ENCODE measurements at regions not wholly inside any gene's neighbourhood (a gene's known extent, or its start where the extent isn't known, plus 50 kb on each side); places are given as distances from the start of the nearest gene placed in this dataset.

- Histone ChIP-seq H3K27me3 (ENCODE audit: control insufficient read depth in 1 of 2, insufficient read depth in 2 of 2, low read length in 2 of 2) (no peaks in the 10 kb centered on the region), H3K36me3 (ENCODE audit: control insufficient read depth in 2 of 2, insufficient read depth in 2 of 2, low read length in 1 of 2) (no peaks in the 10 kb centered on the region), H3K4me1 (ENCODE audit: control insufficient read depth in 2 of 2, insufficient read depth in 2 of 2, low read length in 1 of 2) (no peaks in the 10 kb centered on the region), H3K27ac (ENCODE audit: low read depth in 2 of 2, low read length in 1 of 2) (no peak overlapping the region), H3K4me3 (ENCODE audit: low read depth in 1 of 2, low read length in 2 of 2) (no peak overlapping the region), H3K9me3 (ENCODE audit: control insufficient read depth in 2 of 2, insufficient read depth in 1 of 2, low read depth in 1 of 2, low read length in 1 of 2) (peaks cover 2 to 8% of the 10 kb centered on the region in 2 donors)
- 83 to 85% methylated on average over 4 of the region's 4 CpGs for WGBS, 2 donors
Measured at GRCh38 chr2:80863147-80863714, 558.7 kb upstream of the LRRTM1 start.

GRCh38 chr2:80858965-80859364, 554.4 kb upstream of the LRRTM1 start:
- H3K4me1 ChIP-seq (ENCODE audit: control insufficient read depth in 2 of 2, insufficient read depth in 2 of 2, low read length in 1 of 2) = no peaks in the 10 kb centered on the region
- no peaks in the 10 kb centered on the region for H3K27me3 ChIP-seq (ENCODE audit: control insufficient read depth in 1 of 2, insufficient read depth in 2 of 2, low read length in 2 of 2)
- 12 to 14% methylated on average over 1 of the region's 1 CpG for WGBS, 2 donors
- no peaks in the 10 kb centered on the region for H3K36me3 ChIP-seq (ENCODE audit: control insufficient read depth in 2 of 2, insufficient read depth in 2 of 2, low read length in 1 of 2)
- H3K9me3 ChIP-seq (ENCODE audit: control insufficient read depth in 2 of 2, insufficient read depth in 1 of 2, low read depth in 1 of 2, low read length in 1 of 2) = peaks cover under 1 to 7% of the 10 kb centered on the region in 2 donors
- H3K27ac ChIP-seq (ENCODE audit: low read depth in 2 of 2, low read length in 1 of 2) = no peak overlapping the region
- H3K4me3 ChIP-seq (ENCODE audit: low read depth in 1 of 2, low read length in 2 of 2) = no peak overlapping the region

- H3K9me3 ChIP-seq (ENCODE audit: control insufficient read depth in 2 of 2, insufficient read depth in 1 of 2, low read depth in 1 of 2, low read length in 1 of 2) = no peaks in the 10 kb centered on the region
- H3K27ac ChIP-seq (ENCODE audit: low read depth in 2 of 2, low read length in 1 of 2) = no peak overlapping the region
- H3K27me3 ChIP-seq (ENCODE audit: control insufficient read depth in 1 of 2, insufficient read depth in 2 of 2, low read length in 2 of 2) = no peaks in the 10 kb centered on the region
- H3K4me3 ChIP-seq (ENCODE audit: low read depth in 1 of 2, low read length in 2 of 2) = no peak overlapping the region
- no peaks in the 10 kb centered on the region for H3K4me1 ChIP-seq (ENCODE audit: control insufficient read depth in 2 of 2, insufficient read depth in 2 of 2, low read length in 1 of 2)
- no peaks in the 10 kb centered on the region for H3K36me3 ChIP-seq (ENCODE audit: control insufficient read depth in 2 of 2, insufficient read depth in 2 of 2, low read length in 1 of 2)
Measured at GRCh38 chr2:80856227-80856626, 551.7 kb upstream of the LRRTM1 start.

GRCh38 chr2:80854831-80855230, 550.3 kb upstream of the LRRTM1 start:
- Histone ChIP-seq H3K27ac (ENCODE audit: low read depth in 2 of 2, low read length in 1 of 2) (no peak overlapping the region), H3K27me3 (ENCODE audit: control insufficient read depth in 1 of 2, insufficient read depth in 2 of 2, low read length in 2 of 2) (no peaks in the 10 kb centered on the region)
- WGBS, 2 donors = 63 to 68% methylated on average over 1 of the region's 1 CpG

GRCh38 chr2:80852808-80853139, 548.2 kb upstream of the LRRTM1 start:
- Histone ChIP-seq H3K4me1 (ENCODE audit: control insufficient read depth in 2 of 2, insufficient read depth in 2 of 2, low read length in 1 of 2) (no peaks in the 10 kb centered on the region), H3K9me3 (ENCODE audit: control insufficient read depth in 2 of 2, insufficient read depth in 1 of 2, low read depth in 1 of 2, low read length in 1 of 2) (no peaks in the 10 kb centered on the region), H3K27ac (ENCODE audit: low read depth in 2 of 2, low read length in 1 of 2) (no peak overlapping the region), H3K4me3 (ENCODE audit: low read depth in 1 of 2, low read length in 2 of 2) (no peak overlapping the region), H3K36me3 (ENCODE audit: control insufficient read depth in 2 of 2, insufficient read depth in 2 of 2, low read length in 1 of 2) (no peaks in the 10 kb centered on the region), H3K27me3 (ENCODE audit: control insufficient read depth in 1 of 2, insufficient read depth in 2 of 2, low read length in 2 of 2) (no peaks in the 10 kb centered on the region)
- 43 to 45% methylated on average over 2 of the region's 2 CpGs for WGBS, 2 donors

More at GRCh38 chr2:80854831-80855230, 550.3 kb upstream of the LRRTM1 start:
- Histone ChIP-seq H3K4me3 (ENCODE audit: low read depth in 1 of 2, low read length in 2 of 2) (no peak overlapping the region), H3K9me3 (ENCODE audit: control insufficient read depth in 2 of 2, insufficient read depth in 1 of 2, low read depth in 1 of 2, low read length in 1 of 2) (no peaks in the 10 kb centered on the region), H3K36me3 (ENCODE audit: control insufficient read depth in 2 of 2, insufficient read depth in 2 of 2, low read length in 1 of 2) (no peaks in the 10 kb centered on the region), H3K4me1 (ENCODE audit: control insufficient read depth in 2 of 2, insufficient read depth in 2 of 2, low read length in 1 of 2) (no peaks in the 10 kb centered on the region)

GRCh38 chr2:80852079-80852807, 547.7 kb upstream of the LRRTM1 start:
- Histone ChIP-seq H3K36me3 (ENCODE audit: control insufficient read depth in 2 of 2, insufficient read depth in 2 of 2, low read length in 1 of 2) (no peaks in the 10 kb centered on the region), H3K27ac (ENCODE audit: low read depth in 2 of 2, low read length in 1 of 2) (no peak overlapping the region), H3K27me3 (ENCODE audit: control insufficient read depth in 1 of 2, insufficient read depth in 2 of 2, low read length in 2 of 2) (no peaks in the 10 kb centered on the region), H3K4me3 (ENCODE audit: low read depth in 1 of 2, low read length in 2 of 2) (no peak overlapping the region), H3K9me3 (ENCODE audit: control insufficient read depth in 2 of 2, insufficient read depth in 1 of 2, low read depth in 1 of 2, low read length in 1 of 2) (no peaks in the 10 kb centered on the region), H3K4me1 (ENCODE audit: control insufficient read depth in 2 of 2, insufficient read depth in 2 of 2, low read length in 1 of 2) (no peaks in the 10 kb centered on the region)
- WGBS, 2 donors = 70 to 71% methylated on average over 4 of the region's 4 CpGs

- H3K4me3 ChIP-seq (ENCODE audit: low read depth in 1 of 2, low read length in 2 of 2) = no peak overlapping the region
- no peaks in the 10 kb centered on the region for H3K36me3 ChIP-seq (ENCODE audit: control insufficient read depth in 2 of 2, insufficient read depth in 2 of 2, low read length in 1 of 2)
- WGBS, 2 donors = 81 to 86% methylated on average over 5 of the region's 5 CpGs
- no peaks in the 10 kb centered on the region for H3K9me3 ChIP-seq (ENCODE audit: control insufficient read depth in 2 of 2, insufficient read depth in 1 of 2, low read depth in 1 of 2, low read length in 1 of 2)
- H3K27ac ChIP-seq (ENCODE audit: low read depth in 2 of 2, low read length in 1 of 2) = no peak overlapping the region
- no peaks in the 10 kb centered on the region for H3K27me3 ChIP-seq (ENCODE audit: control insufficient read depth in 1 of 2, insufficient read depth in 2 of 2, low read length in 2 of 2)
- H3K4me1 ChIP-seq (ENCODE audit: control insufficient read depth in 2 of 2, insufficient read depth in 2 of 2, low read length in 1 of 2) = no peaks in the 10 kb centered on the region
Measured at GRCh38 chr2:80830891-80831290, 526.3 kb upstream of the LRRTM1 start.

- WGBS, 2 donors = 71 to 72% methylated on average over 4 of the region's 4 CpGs
- H3K4me1 ChIP-seq (ENCODE audit: control insufficient read depth in 2 of 2, insufficient read depth in 2 of 2, low read length in 1 of 2) = no peaks in the 10 kb centered on the region
- H3K4me3 ChIP-seq (ENCODE audit: low read depth in 1 of 2, low read length in 2 of 2) = no peak overlapping the region
- H3K36me3 ChIP-seq (ENCODE audit: control insufficient read depth in 2 of 2, insufficient read depth in 2 of 2, low read length in 1 of 2) = no peaks in the 10 kb centered on the region
- no peak overlapping the region for H3K27ac ChIP-seq (ENCODE audit: low read depth in 2 of 2, low read length in 1 of 2)
- no peaks in the 10 kb centered on the region for H3K27me3 ChIP-seq (ENCODE audit: control insufficient read depth in 1 of 2, insufficient read depth in 2 of 2, low read length in 2 of 2)
- H3K9me3 ChIP-seq (ENCODE audit: control insufficient read depth in 2 of 2, insufficient read depth in 1 of 2, low read depth in 1 of 2, low read length in 1 of 2) = peaks cover 0 to 4% of the 10 kb centered on the region in 2 donors
Measured at GRCh38 chr2:80822999-80823398, 518.4 kb upstream of the LRRTM1 start.

- no peak overlapping the region for H3K4me3 ChIP-seq (ENCODE audit: low read depth in 1 of 2, low read length in 2 of 2)
- no peaks in the 10 kb centered on the region for H3K36me3 ChIP-seq (ENCODE audit: control insufficient read depth in 2 of 2, insufficient read depth in 2 of 2, low read length in 1 of 2)
- WGBS, 2 donors = 63 to 67% methylated on average over 1 of the region's 1 CpG
- no peak overlapping the region for H3K27ac ChIP-seq (ENCODE audit: low read depth in 2 of 2, low read length in 1 of 2)
- no peaks in the 10 kb centered on the region for H3K4me1 ChIP-seq (ENCODE audit: control insufficient read depth in 2 of 2, insufficient read depth in 2 of 2, low read length in 1 of 2)
- no peaks in the 10 kb centered on the region for H3K27me3 ChIP-seq (ENCODE audit: control insufficient read depth in 1 of 2, insufficient read depth in 2 of 2, low read length in 2 of 2)
- peaks cover 0 to 7% of the 10 kb centered on the region in 2 donors for H3K9me3 ChIP-seq (ENCODE audit: control insufficient read depth in 2 of 2, insufficient read depth in 1 of 2, low read depth in 1 of 2, low read length in 1 of 2)
Measured at GRCh38 chr2:80815259-80815658, 510.7 kb upstream of the LRRTM1 start.

GRCh38 chr2:80786584-80786983, 482.0 kb upstream of the LRRTM1 start:
- 0 to 14% methylated on average over 1 of the region's 1 CpG for WGBS, 2 donors
- H3K9me3 ChIP-seq (ENCODE audit: control insufficient read depth in 2 of 2, insufficient read depth in 1 of 2, low read depth in 1 of 2, low read length in 1 of 2) = peaks cover 0 to 2% of the 10 kb centered on the region in 2 donors
- H3K4me1 ChIP-seq (ENCODE audit: control insufficient read depth in 2 of 2, insufficient read depth in 2 of 2, low read length in 1 of 2) = no peaks in the 10 kb centered on the region
- no peak overlapping the region for H3K4me3 ChIP-seq (ENCODE audit: low read depth in 1 of 2, low read length in 2 of 2)
- H3K36me3 ChIP-seq (ENCODE audit: control insufficient read depth in 2 of 2, insufficient read depth in 2 of 2, low read length in 1 of 2) = no peaks in the 10 kb centered on the region
- H3K27me3 ChIP-seq (ENCODE audit: control insufficient read depth in 1 of 2, insufficient read depth in 2 of 2, low read length in 2 of 2) = no peaks in the 10 kb centered on the region
- no peak overlapping the region for H3K27ac ChIP-seq (ENCODE audit: low read depth in 2 of 2, low read length in 1 of 2)

Measured in esophagus (tissue), 2 donors.